Endodermal cell (in vitro differentiated cells): ENCODE measurements at regions not wholly inside any gene's neighbourhood (a gene's known extent, or its start where the extent isn't known, plus 50 kb on each side); places are given as distances from the start of the nearest gene placed in this dataset.
A peak's percentile ranks its signal among the peaks of the same experiment; 100 is the strongest.

Experiments used
- DNase-seq: peaks from one replicate; pipeline ENCODE4 v3.0.0-alpha.2; 2017
- H3K27ac ChIP-seq: 2 replicates; pipeline ENCODE4 v1.5.1; 2013; ENCODE audit warnings: mild to moderate bottlenecking, low read depth, low read length, moderate library complexity
- H3K27me3 ChIP-seq: 2 replicates; pipeline ENCODE4 v1.6.1; 2013; ENCODE audit warnings: mild to moderate bottlenecking, low read length, moderate library complexity; ENCODE audit not compliant: insufficient read depth, control insufficient read depth, poor library complexity, severe bottlenecking
- H3K36me3 ChIP-seq: 2 replicates; pipeline ENCODE4 v1.7.0; 2013; ENCODE audit warnings: mild to moderate bottlenecking, low read length, moderate library complexity; ENCODE audit not compliant: control insufficient read depth, insufficient read depth
- H3K4me1 ChIP-seq: one replicate; pipeline ENCODE4 v1.7.0; 2013; ENCODE audit warnings: low read length; ENCODE audit not compliant: control insufficient read depth, insufficient read depth
- H3K4me3 ChIP-seq: 2 replicates; pipeline ENCODE4 v1.5.1; 2013; ENCODE audit warnings: mild to moderate bottlenecking, low read length, moderate library complexity
- H3K9ac ChIP-seq: 2 replicates; pipeline ENCODE4 v1.6.1; 2013; ENCODE audit warnings: mild to moderate bottlenecking, low read length, moderate library complexity; ENCODE audit not compliant: poor library complexity, severe bottlenecking; ENCODE audit errors: extremely low read depth
- H3K9me3 ChIP-seq: 2 replicates; pipeline ENCODE4 v1.6.1; 2013; ENCODE audit warnings: mild to moderate bottlenecking, low read length, moderate library complexity; ENCODE audit not compliant: control insufficient read depth
- H3K27ac Mint-ChIP-seq: 2 replicates; pipeline ENCODE4 v1.8.0; 2020; ENCODE audit warnings: mixed read lengths
- H3K27me3 Mint-ChIP-seq: 2 replicates; pipeline ENCODE4 v1.8.0; 2021; ENCODE audit warnings: mild to moderate bottlenecking, mixed read lengths; ENCODE audit not compliant: insufficient read depth
- H3K36me3 Mint-ChIP-seq: 2 replicates; pipeline ENCODE4 v1.8.0; 2020; ENCODE audit warnings: low read depth, mixed read lengths
- H3K4me1 Mint-ChIP-seq: 2 replicates; pipeline ENCODE4 v1.8.0; 2020; ENCODE audit warnings: mixed read lengths
- H3K4me3 Mint-ChIP-seq: 2 replicates; pipeline ENCODE4 v1.8.0; 2020; ENCODE audit warnings: mild to moderate bottlenecking, moderate library complexity, mixed read lengths
- H3K9me3 Mint-ChIP-seq: 2 replicates; pipeline ENCODE4 v1.8.0; 2020; ENCODE audit warnings: mild to moderate bottlenecking, mixed read lengths
- WGBS, 2 experiments: methylation state at CpG; one replicate each; pipeline versions ENCODE4 v1.1.5 to v1.1.7; 2013; ENCODE audit warnings: missing lambda C conversion rate in 2 of 2, mixed read lengths in 1 of 2; ENCODE audit not compliant: insufficient coverage in 1 of 2, insufficient read length in 1 of 2; 5-methylcytosine and 5-hydroxymethylcytosine counted together
- TF ChIP-seq, protein P1 (sequence below): fragments of 200-600 bp; sonication (generic); conservative IDR thresholded peaks from 2 replicates; pipeline ENCODE4 v1.5.0; 2021; ENCODE audit warnings: antibody characterized with exemption, mild to moderate bottlenecking

DNA sequence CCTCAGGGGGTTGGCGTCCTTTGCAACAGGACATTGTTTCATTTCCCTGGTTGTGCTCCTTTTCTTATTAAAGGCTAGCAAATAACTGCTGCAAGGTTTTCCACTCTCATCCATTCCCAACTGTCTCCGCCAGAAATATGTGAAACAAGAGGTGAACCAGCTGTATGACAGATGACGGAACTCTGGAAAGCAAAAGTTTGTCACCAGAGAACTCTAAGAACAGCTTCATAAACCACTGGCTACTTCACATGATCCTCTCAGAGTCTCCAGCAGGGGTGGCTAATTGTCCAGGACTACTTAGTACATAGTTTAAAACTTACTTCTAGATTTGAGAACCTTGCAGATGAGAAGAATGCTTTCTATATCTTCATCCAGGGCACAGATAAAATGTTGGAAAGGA, 195.9 kb upstream of the RAD23B start:
- no peak overlapping the region for H3K9ac ChIP-seq
- Mint-ChIP-seq H3K27ac (no peak overlapping the region), H3K27me3 (no peaks in the 10 kb centered on the region), H3K4me1 (no peaks in the 10 kb centered on the region), H3K9me3 (no peaks in the 10 kb centered on the region), H3K4me3 (no peak overlapping the region), H3K36me3 (no peaks in the 10 kb centered on the region)
- TF ChIP-seq, protein P1, sequence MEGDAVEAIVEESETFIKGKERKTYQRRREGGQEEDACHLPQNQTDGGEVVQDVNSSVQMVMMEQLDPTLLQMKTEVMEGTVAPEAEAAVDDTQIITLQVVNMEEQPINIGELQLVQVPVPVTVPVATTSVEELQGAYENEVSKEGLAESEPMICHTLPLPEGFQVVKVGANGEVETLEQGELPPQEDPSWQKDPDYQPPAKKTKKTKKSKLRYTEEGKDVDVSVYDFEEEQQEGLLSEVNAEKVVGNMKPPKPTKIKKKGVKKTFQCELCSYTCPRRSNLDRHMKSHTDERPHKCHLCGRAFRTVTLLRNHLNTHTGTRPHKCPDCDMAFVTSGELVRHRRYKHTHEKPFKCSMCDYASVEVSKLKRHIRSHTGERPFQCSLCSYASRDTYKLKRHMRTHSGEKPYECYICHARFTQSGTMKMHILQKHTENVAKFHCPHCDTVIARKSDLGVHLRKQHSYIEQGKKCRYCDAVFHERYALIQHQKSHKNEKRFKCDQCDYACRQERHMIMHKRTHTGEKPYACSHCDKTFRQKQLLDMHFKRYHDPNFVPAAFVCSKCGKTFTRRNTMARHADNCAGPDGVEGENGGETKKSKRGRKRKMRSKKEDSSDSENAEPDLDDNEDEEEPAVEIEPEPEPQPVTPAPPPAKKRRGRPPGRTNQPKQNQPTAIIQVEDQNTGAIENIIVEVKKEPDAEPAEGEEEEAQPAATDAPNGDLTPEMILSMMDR, result peak; percentile 31
- H3K9me3 ChIP-seq, result no peaks in the 10 kb centered on the region
- H3K36me3 ChIP-seq, result no peaks in the 10 kb centered on the region
- H3K4me1 ChIP-seq, result no peaks in the 10 kb centered on the region
- H3K27me3 ChIP-seq, result no peaks in the 10 kb centered on the region
- 90 to 100% methylated on average over 3 of the region's 3 CpGs for WGBS, 2 experiments
- no peak for DNase-seq
- H3K4me3 ChIP-seq, result no peak overlapping the region
- H3K27ac ChIP-seq, result no peak overlapping the region

DNA sequence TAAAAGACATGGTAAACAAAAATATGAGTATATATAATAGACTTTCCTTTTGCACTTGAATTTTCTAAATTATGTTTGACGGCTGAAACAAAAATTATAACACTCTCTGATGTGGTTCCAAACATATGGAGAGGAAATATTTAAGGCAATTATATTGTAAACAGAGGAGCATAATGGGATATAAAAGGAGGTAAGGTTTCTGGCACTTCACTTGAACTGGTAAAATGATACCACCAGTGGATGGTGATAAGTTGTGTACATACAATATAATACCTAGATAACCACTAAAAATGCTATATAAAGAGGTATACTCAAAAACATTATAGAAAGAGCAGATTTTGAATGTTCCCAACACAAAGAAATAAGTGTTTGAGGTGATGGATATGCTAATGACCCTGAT, 192.9 kb upstream of the RAD23B start:
- TF ChIP-seq, protein P1, result no peak
- no peaks in the 10 kb centered on the region for H3K4me1 ChIP-seq
- H3K27ac ChIP-seq, result no peak overlapping the region
- WGBS, 2 experiments, result 71% methylated on average over 1 of the region's 1 CpG; no CpG with 5 or more reads in 1 of the 2 experiments
- no peak overlapping the region for H3K4me3 ChIP-seq
- DNase-seq, result no peak
- no peaks in the 10 kb centered on the region for H3K9me3 ChIP-seq
- H3K36me3 ChIP-seq, result no peaks in the 10 kb centered on the region
- no peaks in the 10 kb centered on the region for H3K27me3 ChIP-seq
- no peak overlapping the region for H3K4me3 Mint-ChIP-seq
- H3K9ac ChIP-seq, result no peak overlapping the region
- H3K27ac Mint-ChIP-seq, result no peak overlapping the region
- no peaks in the 10 kb centered on the region for H3K9me3 Mint-ChIP-seq
- H3K36me3 Mint-ChIP-seq, result no peaks in the 10 kb centered on the region
- H3K4me1 Mint-ChIP-seq, result no peaks in the 10 kb centered on the region
- H3K27me3 Mint-ChIP-seq, result no peaks in the 10 kb centered on the region

DNA sequence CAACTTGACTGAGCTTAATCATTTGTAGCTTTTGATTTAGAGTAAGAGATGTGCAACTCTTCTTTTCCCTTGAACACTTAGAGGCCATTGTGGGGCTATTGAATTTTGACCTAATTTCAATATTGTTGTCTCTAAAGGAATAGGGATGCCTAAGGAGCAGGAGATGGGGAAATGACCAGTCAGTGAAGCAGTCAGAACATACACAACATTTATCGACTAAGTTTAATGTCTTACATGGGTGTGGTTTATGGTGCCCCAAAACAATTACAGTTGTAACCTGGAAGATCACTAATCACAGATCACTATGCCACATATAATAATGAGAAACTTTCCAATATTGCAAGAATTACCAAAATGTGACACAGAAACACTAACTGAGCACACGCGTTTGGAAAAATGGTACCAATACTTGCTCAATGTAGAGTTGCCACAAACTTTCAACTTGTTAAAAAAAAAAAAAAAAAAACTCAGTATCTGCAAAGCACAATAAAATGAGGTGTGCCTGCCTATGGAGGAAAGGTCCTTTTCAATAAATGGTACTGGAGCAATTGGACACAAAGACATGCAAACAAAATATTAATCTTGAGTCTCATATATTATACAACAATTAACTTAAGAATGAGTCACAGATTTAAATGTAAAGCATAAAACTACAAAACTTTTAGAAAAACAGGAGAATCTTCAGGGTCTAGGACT, 189.6 kb upstream of the RAD23B start:
- TF ChIP-seq, protein P1, result no peak
- Histone ChIP-seq H3K27me3 (no peaks in the 10 kb centered on the region), H3K4me1 (no peaks in the 10 kb centered on the region), H3K27ac (no peak overlapping the region), H3K9ac (no peak overlapping the region), H3K9me3 (no peaks in the 10 kb centered on the region), H3K36me3 (no peaks in the 10 kb centered on the region), H3K4me3 (no peak overlapping the region)
- 91 to 100% methylated on average over 1 to 3 of the region's 3 CpGs for WGBS, 2 experiments
- DNase-seq, result no peak
- Mint-ChIP-seq H3K9me3 (no peaks in the 10 kb centered on the region), H3K4me1 (no peaks in the 10 kb centered on the region), H3K27ac (no peak overlapping the region), H3K36me3 (no peaks in the 10 kb centered on the region), H3K27me3 (peaks cover under 1% of the 10 kb centered on the region), H3K4me3 (no peak overlapping the region)
